Duodenal mucosa (tissue), 2 donors: ENCODE measurements at regions not wholly inside any gene's neighbourhood (a gene's known extent, or its start where the extent isn't known, plus 50 kb on each side); places are given as distances from the start of the nearest gene placed in this dataset.

Experiments
- H3K27ac ChIP-seq: one replicate; pipeline ENCODE4 v1.7.0; 2013; ENCODE audit warnings: low read depth, low read length
- H3K27me3 ChIP-seq, 2 donors: one replicate each; pipeline ENCODE4 v1.7.0; 2013; ENCODE audit warnings: low read length in 2 of 2, control low read depth in 1 of 2; ENCODE audit not compliant: insufficient read depth in 2 of 2, control insufficient read depth in 1 of 2
- H3K36me3 ChIP-seq, 2 donors: one replicate each; pipeline ENCODE4 v1.7.0; 2013; ENCODE audit warnings: low read length in 2 of 2, control low read depth in 1 of 2; ENCODE audit not compliant: insufficient read depth in 2 of 2, control insufficient read depth in 1 of 2
- H3K4me1 ChIP-seq, 2 donors: one replicate each; pipeline ENCODE4 v1.7.0; 2013; ENCODE audit warnings: low read length in 2 of 2, control low read depth in 1 of 2; ENCODE audit not compliant: insufficient read depth in 2 of 2, control insufficient read depth in 1 of 2
- H3K4me3 ChIP-seq, 2 donors: one replicate each; pipeline ENCODE4 v1.7.0; 2013; ENCODE audit warnings: low read length in 2 of 2, low read depth in 1 of 2
- H3K9ac ChIP-seq, 2 donors: one replicate each; pipeline ENCODE4 v1.7.0; 2013; ENCODE audit warnings: low read length in 2 of 2, low read depth in 1 of 2
- H3K9me3 ChIP-seq, 2 donors: one replicate each; pipeline ENCODE4 v1.7.0; 2013; ENCODE audit warnings: low read length in 2 of 2, control low read depth in 1 of 2; ENCODE audit not compliant: control insufficient read depth in 1 of 2

- Histone ChIP-seq H3K27me3 (no peaks in the 10 kb centered on the region), H3K27ac (no peak overlapping the region), H3K9ac (no peak overlapping the region), H3K4me1 (no peaks in the 10 kb centered on the region), H3K36me3 (no peaks in the 10 kb centered on the region), H3K4me3 (no peak overlapping the region), H3K9me3 (no peaks in the 10 kb centered on the region)
Measured at GRCh38 chr3:30248423-30248822, 358.0 kb upstream of the TGFBR2 start.

- Histone ChIP-seq H3K4me3 (no peak overlapping the region), H3K36me3 (no peaks in the 10 kb centered on the region), H3K27ac (no peak overlapping the region), H3K4me1 (no peaks in the 10 kb centered on the region), H3K9ac (no peak overlapping the region), H3K27me3 (no peaks in the 10 kb centered on the region), H3K9me3 (no peaks in the 10 kb centered on the region)
Measured at GRCh38 chr3:30252474-30252873, 353.9 kb upstream of the TGFBR2 start.

- Histone ChIP-seq H3K4me3 (no peak overlapping the region), H3K36me3 (no peaks in the 10 kb centered on the region), H3K9me3 (no peaks in the 10 kb centered on the region), H3K27me3 (no peaks in the 10 kb centered on the region), H3K4me1 (no peaks in the 10 kb centered on the region), H3K9ac (no peak overlapping the region), H3K27ac (no peak overlapping the region)
Measured at GRCh38 chr3:30253832-30254231, 352.6 kb upstream of the TGFBR2 start.

GRCh38 chr3:30256474-30256873 is 349.9 kb upstream of the TGFBR2 start:
- Histone ChIP-seq H3K9ac (no peak overlapping the region), H3K4me3 (no peak overlapping the region), H3K9me3 (no peaks in the 10 kb centered on the region), H3K4me1 (no peaks in the 10 kb centered on the region), H3K27ac (no peak overlapping the region), H3K27me3 (no peaks in the 10 kb centered on the region), H3K36me3 (no peaks in the 10 kb centered on the region)

- H3K9me3 ChIP-seq: no peaks in the 10 kb centered on the region
- H3K36me3 ChIP-seq: no peaks in the 10 kb centered on the region
- H3K27ac ChIP-seq: no peak overlapping the region
Measured at GRCh38 chr3:30258426-30259392, 347.7 kb upstream of the TGFBR2 start.

GRCh38 chr3:30259730-30260129 is 346.7 kb upstream of the TGFBR2 start:
- Histone ChIP-seq H3K36me3 (no peaks in the 10 kb centered on the region), H3K4me1 (no peaks in the 10 kb centered on the region), H3K4me3 (no peak overlapping the region), H3K9ac (no peak overlapping the region), H3K9me3 (no peaks in the 10 kb centered on the region), H3K27me3 (no peaks in the 10 kb centered on the region), H3K27ac (no peak overlapping the region)

More at GRCh38 chr3:30258426-30259392, 347.7 kb upstream of the TGFBR2 start:
- no peaks in the 10 kb centered on the region for H3K27me3 ChIP-seq
- no peaks in the 10 kb centered on the region for H3K4me1 ChIP-seq
- no peak overlapping the region for H3K9ac ChIP-seq
- H3K4me3 ChIP-seq: no peak overlapping the region

GRCh38 chr3:30260762-30261161 is 345.6 kb upstream of the TGFBR2 start:
- no peaks in the 10 kb centered on the region for H3K36me3 ChIP-seq
- H3K4me3 ChIP-seq: no peak overlapping the region
- H3K27ac ChIP-seq: no peak overlapping the region
- H3K4me1 ChIP-seq: no peaks in the 10 kb centered on the region
- H3K9ac ChIP-seq: no peak overlapping the region
- H3K9me3 ChIP-seq: no peaks in the 10 kb centered on the region
- H3K27me3 ChIP-seq: no peaks in the 10 kb centered on the region

GRCh38 chr3:30263238-30263924 is 343.0 kb upstream of the TGFBR2 start:
- no peak overlapping the region for H3K4me3 ChIP-seq
- H3K27ac ChIP-seq: no peak overlapping the region
- H3K27me3 ChIP-seq: no peaks in the 10 kb centered on the region
- H3K9me3 ChIP-seq: no peaks in the 10 kb centered on the region
- H3K4me1 ChIP-seq: no peaks in the 10 kb centered on the region
- H3K36me3 ChIP-seq: no peaks in the 10 kb centered on the region
- no peak overlapping the region for H3K9ac ChIP-seq

GRCh38 chr3:30263925-30264313 is 342.5 kb upstream of the TGFBR2 start:
- H3K9ac ChIP-seq: no peak overlapping the region
- no peaks in the 10 kb centered on the region for H3K4me1 ChIP-seq
- H3K4me3 ChIP-seq: no peak overlapping the region
- H3K36me3 ChIP-seq: no peaks in the 10 kb centered on the region
- no peaks in the 10 kb centered on the region for H3K9me3 ChIP-seq
- no peak overlapping the region for H3K27ac ChIP-seq
- no peaks in the 10 kb centered on the region for H3K27me3 ChIP-seq

GRCh38 chr3:30266524-30266923 is 339.9 kb upstream of the TGFBR2 start:
- Histone ChIP-seq H3K4me3 (no peak overlapping the region), H3K9ac (no peak overlapping the region), H3K9me3 (no peaks in the 10 kb centered on the region), H3K4me1 (no peaks in the 10 kb centered on the region), H3K36me3 (no peaks in the 10 kb centered on the region), H3K27me3 (no peaks in the 10 kb centered on the region), H3K27ac (no peak overlapping the region)
